Stomach (tissue), 8 donors: ENCODE measurements at regions not wholly inside any gene's neighbourhood (a gene's known extent, or its start where the extent isn't known, plus 50 kb on each side); places are given as distances from the start of the nearest gene placed in this dataset.

ENCODE experiments used
- DNase-seq, 2 donors: peaks; one replicate each; pipeline versions ENCODE4 v3.0.0 to v3.0.0-alpha.2; 2013 to 2019
- H3K27ac ChIP-seq, 5 donors: fragments of 200-600 bp in 4 of 5; sonication (generic) in 4 of 5; one replicate each; pipeline ENCODE4 v1.5.1; 2013 to 2019; ENCODE audit warnings: mild to moderate bottlenecking in 1 of 5, moderate library complexity in 1 of 5
- H3K27me3 ChIP-seq, 3 donors: fragments of 200-600 bp; sonication (generic); one replicate each; pipeline ENCODE4 v1.5.1; 2017 to 2019; ENCODE audit warnings: mixed run types in 1 of 3
- H3K36me3 ChIP-seq, 4 donors: fragments of 200-600 bp; sonication (generic); 1 replicate in 3 of 4; 2 replicates in 1 of 4; pipeline ENCODE4 v1.5.1; 2016 to 2019
- H3K4me1 ChIP-seq, 4 donors: fragments of 200-600 bp; sonication (generic); one replicate each; pipeline ENCODE4 v1.5.1; 2016 to 2019
- H3K4me3 ChIP-seq, 4 donors: fragments of 200-600 bp; sonication (generic) in 3 of 4; one replicate each; pipeline ENCODE4 v1.5.1; 2016 to 2019; ENCODE audit warnings: mild to moderate bottlenecking in 1 of 4
- H3K9me3 ChIP-seq, 4 donors: fragments of 200-600 bp; sonication (generic); one replicate each; pipeline ENCODE4 v1.5.1; 2016 to 2019
- CTCF ChIP-seq, 7 experiments: fragments of 450-650 bp in 4 of 7; fragments of 200-600 bp in 3 of 7; sonication (generic) in 3 of 7; IDR thresholded peaks; one replicate each; pipeline ENCODE4 v1.5.1; 2016 to 2019; ENCODE audit warnings: antibody characterized with exemption in 7 of 7, control low read depth in 2 of 7, mild to moderate bottlenecking in 1 of 7
- EP300 ChIP-seq: sonication (generic); formaldehyde crosslinking; IDR thresholded peaks from one replicate; pipeline ENCODE4 v1.6.1; 2017; ENCODE audit warnings: antibody characterized with exemption
- POLR2A ChIP-seq, 4 donors: fragments of 450-650 bp; IDR thresholded peaks; one replicate each; pipeline ENCODE4 v1.6.1; 2016; ENCODE audit warnings: antibody characterized with exemption in 4 of 4, control low read depth in 2 of 4, mild to moderate bottlenecking in 1 of 4, moderate library complexity in 1 of 4
- POLR2AphosphoS5 ChIP-seq, 3 donors: sonication (generic); formaldehyde crosslinking; IDR thresholded peaks; one replicate each; pipeline ENCODE4 v1.6.1; 2016; ENCODE audit warnings: antibody characterized with exemption in 3 of 3
- WGBS, 5 donors: extraction: QIAGEN DNeasy Blood & Tissue Kit in 3 of 5; methylation state at CpG; one replicate each; pipeline versions ENCODE4 v1.1.5 to v1.1.7; 2013 to 2018; 5-methylcytosine and 5-hydroxymethylcytosine counted together
- intact Hi-C: fragments of 100-400 bp; cut with DNase I; formaldehyde crosslinking; loops from one replicate; pipeline ENCODE4 v1.15.1; 2023; ENCODE audit warnings: low total_unique reads
- donor health status: healthy with polysubstance abuse.
- donor health status: Bipolar disorder and iron deficiency.
- donor health status: healthy.

GRCh38 chr14:94682736-94683135, 70.5 kb downstream of the SERPINA3 start:
- Histone ChIP-seq H3K36me3 (no peaks in the 10 kb centered on the region), H3K4me1 (no peaks in the 10 kb centered on the region), H3K27ac (no peak overlapping the region), H3K27me3 (peaks cover 0 to 38% (median 1%) of the 10 kb centered on the region in 3 donors), H3K4me3 (no peak overlapping the region), H3K9me3 (no peaks in the 10 kb centered on the region)
- no peak for TF ChIP-seq POLR2AphosphoS5 (IDR thresholded peaks at IDR 0.05)
- TF ChIP-seq POLR2A (IDR thresholded peaks at IDR 0.05), result no peak
- no peak for TF ChIP-seq CTCF (IDR thresholded peaks at IDR 0.05)
- TF ChIP-seq EP300, result no peak
- no peak for DNase-seq
- WGBS, 5 donors, result 83 to 93% (median 88%) methylated on average over 5 of the region's 5 CpGs
- intact Hi-C loops, result loop anchor here (10.0 kb wide), 1 partner anchor 752 kb away; no protein-coding TSS in a partner anchor

GRCh38 chr14:94682061-94682516, 69.9 kb downstream of the SERPINA3 start:
- H3K4me3 ChIP-seq, result no peak overlapping the region
- intact Hi-C loops, result loop anchor here (10.0 kb wide), 1 partner anchor 753 kb away; no protein-coding TSS in a partner anchor
- H3K27me3 ChIP-seq, result peaks cover 0 to 44% (median 4%) of the 10 kb centered on the region in 3 donors
- 49 to 58% (median 55%) methylated on average over 12 to 14 of the region's 14 CpGs for WGBS, 5 donors
- H3K36me3 ChIP-seq, result no peaks in the 10 kb centered on the region
- no peak for DNase-seq
- no peaks in the 10 kb centered on the region for H3K9me3 ChIP-seq
- H3K27ac ChIP-seq, result no peak overlapping the region
- TF ChIP-seq POLR2AphosphoS5 (IDR thresholded peaks at IDR 0.05) (no peak), POLR2A (IDR thresholded peaks at IDR 0.05) (no peak), CTCF (IDR thresholded peaks at IDR 0.05) (no peak), EP300 (no peak)
- no peaks in the 10 kb centered on the region for H3K4me1 ChIP-seq

- H3K4me3 ChIP-seq, result no peak overlapping the region
- H3K36me3 ChIP-seq, result no peaks in the 10 kb centered on the region
- peaks cover 0 to 44% (median 4%) of the 10 kb centered on the region in 3 donors for H3K27me3 ChIP-seq
- TF ChIP-seq POLR2AphosphoS5 (IDR thresholded peaks at IDR 0.05) (no peak), POLR2A (IDR thresholded peaks at IDR 0.05) (no peak), CTCF (IDR thresholded peaks at IDR 0.05) (peak in 3 of 7 experiments; percentile 13 to 46 (median 30)), EP300 (no peak)
- intact Hi-C loops, result loop anchor here (10.0 kb wide), 1 partner anchor 753 kb away; no protein-coding TSS in a partner anchor
- peak; percentile 32 to 40 for DNase-seq
- no peaks in the 10 kb centered on the region for H3K4me1 ChIP-seq
- H3K9me3 ChIP-seq, result no peaks in the 10 kb centered on the region
- WGBS, 5 donors, result 72 to 76% (median 74%) methylated on average over 12 to 15 of the region's 15 CpGs
- no peak overlapping the region for H3K27ac ChIP-seq
Observed at GRCh38 chr14:94681300-94682060, 69.3 kb downstream of the SERPINA3 start.

- Histone ChIP-seq H3K4me3 (no peak overlapping the region), H3K27me3 (peaks cover 0 to 41% (median 4%) of the 10 kb centered on the region in 3 donors), H3K9me3 (no peaks in the 10 kb centered on the region), H3K27ac (no peak overlapping the region), H3K4me1 (no peaks in the 10 kb centered on the region), H3K36me3 (no peaks in the 10 kb centered on the region)
- TF ChIP-seq POLR2A (IDR thresholded peaks at IDR 0.05), result no peak
- TF ChIP-seq POLR2AphosphoS5 (IDR thresholded peaks at IDR 0.05), result no peak
- TF ChIP-seq EP300, result no peak
- TF ChIP-seq CTCF (IDR thresholded peaks at IDR 0.05), result no peak
- intact Hi-C loops, result loop anchor here (10.0 kb wide), 1 partner anchor 754 kb away; no protein-coding TSS in a partner anchor
- DNase-seq, result no peak
- 84 to 96% (median 95%) methylated on average over 6 of the region's 6 CpGs for WGBS, 5 donors
Observed at GRCh38 chr14:94680862-94681288, 68.7 kb downstream of the SERPINA3 start.
